RKO (cell line): ENCODE measurements at regions not wholly inside any gene's neighbourhood (a gene's known extent, or its start where the extent isn't known, plus 50 kb on each side); places are given as distances from the start of the nearest gene placed in this dataset.

ENCODE experiments used
- DNase-seq: peaks from one replicate; pipeline ENCODE4 v3.0.0-alpha.2; 2016; ENCODE audit warnings: low spot score

DNA sequence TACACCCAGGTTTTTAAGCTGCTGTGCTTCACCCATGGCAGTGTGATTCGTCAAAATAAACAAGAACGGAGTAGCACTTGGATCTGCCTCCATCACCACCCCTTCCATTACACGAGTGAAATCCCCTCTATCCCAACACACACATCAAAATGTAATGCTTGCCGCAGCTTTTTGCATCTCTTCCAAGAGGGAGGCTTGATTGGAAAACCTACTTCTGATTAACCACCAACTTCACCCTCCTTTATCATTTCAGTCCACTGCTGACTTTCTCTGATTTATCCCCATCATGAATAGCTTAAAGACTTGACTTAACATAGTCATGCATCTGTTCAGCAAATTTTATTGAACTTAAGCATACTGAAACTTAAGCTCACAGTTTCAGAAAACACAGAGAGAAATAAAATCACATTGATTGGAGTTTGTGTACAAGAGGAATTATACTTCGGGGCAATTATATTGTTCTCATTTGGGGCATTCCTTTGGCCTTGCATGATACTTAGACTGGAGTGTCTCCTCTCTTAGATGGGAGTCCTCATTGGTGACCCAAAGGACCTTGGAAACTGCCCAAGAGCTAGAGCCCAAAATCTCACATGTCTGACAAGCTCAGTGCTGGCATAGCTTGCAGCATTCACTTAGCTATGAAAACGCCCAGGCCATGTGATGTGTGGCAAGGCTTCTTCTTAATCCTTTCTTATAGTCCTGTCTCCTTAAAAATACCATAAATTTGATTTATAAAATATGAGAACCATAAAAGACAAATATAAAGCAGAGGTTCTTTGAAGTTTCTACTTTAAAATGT lies 124.3 kb upstream of the UMPS start:
- DNase-seq, result no peak

DNA sequence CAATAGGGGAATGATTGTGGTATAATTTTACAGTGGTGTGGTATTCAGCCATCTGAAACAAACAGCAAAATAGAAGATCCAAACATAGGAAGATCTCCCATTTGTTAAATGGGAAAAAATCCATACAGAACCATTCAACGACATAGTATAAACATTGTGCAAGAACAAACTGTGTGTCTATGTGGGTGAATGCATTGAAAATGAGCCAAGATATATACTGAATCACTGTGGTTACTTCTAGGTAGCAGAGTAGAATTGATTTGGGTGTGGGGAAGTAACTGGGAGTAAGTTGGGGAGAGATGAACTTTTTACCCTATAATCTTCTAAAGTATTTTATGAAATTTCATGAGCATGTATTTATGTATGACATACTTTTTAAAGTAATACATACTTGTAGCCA lies 123.1 kb upstream of the UMPS start:
- DNase-seq, result no peak

DNA sequence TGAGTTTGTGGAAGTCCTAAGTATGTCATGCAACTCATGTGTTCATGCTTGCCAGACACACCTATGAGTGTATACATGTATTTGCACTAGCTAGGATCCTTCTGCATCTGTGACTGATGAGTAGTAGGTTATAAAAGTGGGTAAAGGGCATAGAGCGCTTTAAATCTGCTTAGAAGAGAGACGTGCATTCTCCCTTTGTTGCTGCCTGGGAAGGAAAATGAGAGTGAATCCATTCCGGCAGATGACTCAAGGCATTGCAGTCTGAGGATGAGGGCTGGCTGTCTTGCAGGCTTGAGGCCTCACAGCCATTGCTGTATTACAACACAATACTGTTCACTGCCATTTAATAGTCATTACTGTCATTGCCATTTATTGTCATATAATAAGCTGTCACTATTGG lies 120.8 kb upstream of the UMPS start:
- DNase-seq, result no peak

GRCh38 chr3:124610130-124610529 lies 120.1 kb upstream of the UMPS start:
- DNase-seq, result no peak

GRCh38 chr3:124611520-124611919 lies 118.7 kb upstream of the UMPS start:
- DNase-seq, result no peak

DNA sequence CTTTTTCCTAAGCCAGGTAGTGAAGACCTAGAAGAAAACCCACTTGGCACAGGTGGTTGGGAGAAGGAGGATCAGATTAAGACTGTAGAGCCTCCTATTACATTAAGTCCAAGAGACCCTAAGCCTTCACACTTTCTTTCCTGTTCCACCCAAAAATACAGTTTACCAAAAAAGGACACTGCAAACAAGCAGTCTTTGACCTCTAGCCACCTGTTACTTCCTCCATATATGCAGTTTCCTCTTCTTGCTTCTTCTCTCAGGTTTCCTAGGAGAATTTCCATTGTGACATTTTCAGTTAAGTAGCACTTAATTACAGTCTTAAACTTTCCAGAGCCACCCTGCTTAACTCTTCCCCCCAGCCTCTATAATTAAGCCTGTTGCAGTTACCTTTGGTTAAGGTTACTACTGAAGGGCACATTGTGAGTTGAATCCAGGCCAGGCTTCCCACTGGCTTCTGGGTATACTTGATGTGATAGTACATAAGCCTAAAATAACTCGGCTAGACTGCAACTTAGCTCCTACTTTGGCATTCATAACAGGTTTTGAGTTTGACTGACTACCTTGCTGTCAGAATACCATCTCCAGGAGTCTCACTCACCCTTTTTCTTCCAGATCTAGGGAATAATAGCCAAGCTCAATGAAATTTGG lies 114.2 kb upstream of the UMPS start:
- no peak for DNase-seq

- no peak for DNase-seq
These were observed 113.1 kb upstream of the UMPS start for GRCh38 chr3:124617177-124617576.

DNA sequence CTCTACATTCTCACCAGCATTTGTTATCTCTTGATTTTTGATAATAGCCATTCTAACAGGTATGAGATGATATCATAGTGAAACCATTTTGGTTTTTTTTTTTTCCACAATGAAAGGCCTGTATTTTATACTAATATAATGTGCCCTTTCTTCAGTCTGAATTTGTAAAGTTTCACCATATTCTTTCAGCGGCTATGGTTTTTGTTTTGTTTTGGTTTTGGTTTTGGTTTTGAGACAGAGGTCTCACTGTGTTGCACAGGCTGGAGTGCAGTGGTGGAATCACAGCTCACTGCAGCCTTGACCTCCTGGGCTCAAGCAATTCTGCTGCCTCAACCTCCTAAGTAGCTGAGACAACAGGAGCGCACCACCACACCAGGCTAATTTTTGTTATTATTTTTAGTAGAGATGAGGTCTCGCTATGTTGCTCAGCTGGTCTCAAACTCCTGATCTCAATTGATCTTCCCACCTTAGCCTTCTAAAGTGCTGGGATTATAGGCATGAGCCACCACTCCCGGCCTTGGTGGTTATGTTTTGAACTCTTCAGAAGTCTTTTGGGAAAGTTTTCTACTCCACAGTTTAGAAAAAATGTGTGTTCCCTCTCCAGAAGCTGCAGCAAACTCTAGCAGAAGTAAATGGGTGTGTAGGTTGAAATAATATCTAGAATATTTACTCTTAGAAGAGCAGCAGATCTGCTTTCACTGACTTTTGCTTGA lies 110.2 kb upstream of the UMPS start:
- DNase-seq, result no peak

DNA sequence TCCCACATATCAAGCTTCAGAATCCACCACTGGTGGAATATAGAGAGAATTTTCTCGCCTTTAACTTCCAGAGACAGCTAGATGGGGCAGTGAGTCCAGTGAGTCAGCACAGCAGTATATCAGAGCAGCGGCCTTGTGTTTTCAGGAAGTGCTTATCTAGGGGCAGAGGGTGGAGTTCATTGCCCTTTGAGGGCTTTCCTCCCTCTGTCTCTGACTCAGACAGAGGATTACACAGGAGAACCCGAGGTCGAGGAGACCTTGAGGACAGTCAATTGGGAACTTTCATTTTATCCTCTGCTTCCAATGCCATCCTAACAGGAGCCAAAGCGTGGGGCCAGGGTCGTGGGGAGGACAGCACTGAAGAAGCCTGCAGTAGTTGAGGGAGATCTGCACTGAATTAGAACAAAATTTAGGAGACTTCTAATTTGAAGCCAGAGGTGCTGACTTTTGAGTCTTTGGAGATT lies 109.6 kb upstream of the UMPS start:
- DNase-seq, result peak; percentile 28

DNA sequence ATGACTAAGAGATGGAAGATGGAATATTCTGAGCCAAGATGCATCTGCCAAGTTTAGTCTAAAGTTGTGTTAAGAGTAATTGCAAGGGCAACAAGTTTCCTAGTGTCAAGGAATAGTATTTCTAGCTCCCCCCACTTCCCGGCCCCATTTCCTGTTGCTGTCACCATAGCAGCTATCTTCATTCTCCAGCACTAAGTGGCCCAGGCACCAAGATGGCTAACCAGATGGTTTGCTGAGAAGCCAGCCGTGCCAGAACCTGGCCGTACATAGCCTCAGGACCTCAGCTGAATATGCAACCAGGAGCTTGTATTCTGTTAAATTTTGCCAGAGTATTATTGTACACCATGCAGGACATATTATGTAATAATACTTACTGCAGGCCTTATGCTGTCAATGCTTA lies 108.8 kb upstream of the UMPS start:
- no peak for DNase-seq

DNA sequence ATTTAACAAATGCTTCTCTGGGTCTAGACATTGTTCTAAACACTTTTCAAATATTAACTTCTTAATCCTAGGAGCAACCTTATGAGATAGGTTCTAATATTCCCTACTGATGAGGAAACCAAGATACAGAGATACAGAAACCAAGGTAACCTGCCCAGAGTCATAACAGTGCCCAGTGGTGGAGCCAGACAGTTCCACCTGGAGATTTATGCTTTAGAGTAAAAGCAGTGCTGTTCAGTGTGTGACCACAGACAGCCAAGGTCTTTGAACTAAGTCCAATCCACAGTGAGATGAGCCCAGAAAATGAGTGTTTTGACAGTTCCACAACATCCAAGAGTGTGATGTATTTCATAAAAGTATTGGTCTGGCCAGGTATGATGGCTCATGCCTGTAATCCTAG lies 105.2 kb upstream of the UMPS start:
- DNase-seq, result no peak

- DNase-seq, result no peak
These were observed 102.7 kb upstream of the UMPS start for GRCh38 chr3:124627501-124627908.

DNA sequence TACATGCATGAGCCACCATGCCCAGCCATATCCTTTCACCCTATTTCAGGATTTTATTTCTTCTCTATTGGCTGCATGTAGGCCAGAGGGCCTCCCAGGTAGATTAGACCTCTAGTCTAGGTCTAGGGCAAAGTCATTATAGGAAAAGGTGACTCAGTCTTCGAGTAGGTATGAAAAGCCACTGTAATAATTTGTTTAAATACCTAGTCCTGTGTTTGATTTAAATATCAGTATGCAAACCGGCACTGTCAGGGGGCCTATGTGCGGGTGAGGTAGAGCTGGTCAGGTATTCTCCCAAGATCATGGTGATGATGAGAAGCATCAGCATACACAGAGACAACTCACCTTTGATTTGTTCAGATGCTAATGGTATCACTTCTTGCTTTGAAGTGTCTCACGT lies 101.4 kb upstream of the UMPS start:
- DNase-seq, result no peak

GRCh38 chr3:124629497-124629896 lies 100.8 kb upstream of the UMPS start:
- no peak for DNase-seq

DNA sequence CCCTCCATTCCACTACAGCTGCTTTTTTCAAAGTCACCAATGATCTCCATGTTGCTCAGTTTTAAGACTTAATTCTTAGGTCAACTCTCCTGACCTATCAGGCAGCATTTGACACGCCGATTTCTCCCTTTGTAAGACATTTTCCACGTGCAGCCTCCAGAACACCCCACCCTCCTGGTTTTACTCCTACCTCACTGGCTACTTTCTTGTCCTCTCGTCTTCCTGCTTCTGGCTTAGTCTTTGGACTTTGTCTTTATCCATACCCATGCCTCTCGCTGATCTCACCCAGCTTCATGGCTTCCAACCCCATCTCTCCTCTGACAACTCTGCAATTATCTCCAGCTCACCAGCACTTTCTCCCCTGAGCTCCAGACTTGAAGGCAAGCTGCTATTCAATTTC lies 99.3 kb upstream of the UMPS start:
- no peak for DNase-seq

DNA sequence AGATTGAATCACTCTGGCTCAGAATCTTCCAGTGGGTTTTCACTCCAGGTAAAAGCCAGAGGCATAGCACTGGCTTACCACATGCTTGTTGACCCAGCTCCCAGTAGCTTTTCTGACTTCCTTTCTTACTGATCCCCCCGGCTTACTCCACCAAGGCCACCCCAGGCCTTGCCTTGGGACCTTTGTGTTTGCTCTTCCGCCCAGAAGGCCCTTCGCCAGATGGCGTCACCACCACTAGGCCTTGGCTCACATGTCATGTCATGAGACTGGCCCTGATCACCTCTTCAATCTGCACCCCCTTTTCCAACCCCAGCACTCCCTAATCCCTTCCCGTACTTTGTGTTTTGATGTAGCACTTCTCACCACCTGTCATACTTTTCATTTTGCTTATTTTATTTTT lies 98.5 kb upstream of the UMPS start:
- no peak for DNase-seq

- DNase-seq, result no peak
These were observed 97.6 kb upstream of the UMPS start for GRCh38 chr3:124632566-124633140.

GRCh38 chr3:124633524-124633923 lies 96.7 kb upstream of the UMPS start:
- DNase-seq, result no peak

DNA sequence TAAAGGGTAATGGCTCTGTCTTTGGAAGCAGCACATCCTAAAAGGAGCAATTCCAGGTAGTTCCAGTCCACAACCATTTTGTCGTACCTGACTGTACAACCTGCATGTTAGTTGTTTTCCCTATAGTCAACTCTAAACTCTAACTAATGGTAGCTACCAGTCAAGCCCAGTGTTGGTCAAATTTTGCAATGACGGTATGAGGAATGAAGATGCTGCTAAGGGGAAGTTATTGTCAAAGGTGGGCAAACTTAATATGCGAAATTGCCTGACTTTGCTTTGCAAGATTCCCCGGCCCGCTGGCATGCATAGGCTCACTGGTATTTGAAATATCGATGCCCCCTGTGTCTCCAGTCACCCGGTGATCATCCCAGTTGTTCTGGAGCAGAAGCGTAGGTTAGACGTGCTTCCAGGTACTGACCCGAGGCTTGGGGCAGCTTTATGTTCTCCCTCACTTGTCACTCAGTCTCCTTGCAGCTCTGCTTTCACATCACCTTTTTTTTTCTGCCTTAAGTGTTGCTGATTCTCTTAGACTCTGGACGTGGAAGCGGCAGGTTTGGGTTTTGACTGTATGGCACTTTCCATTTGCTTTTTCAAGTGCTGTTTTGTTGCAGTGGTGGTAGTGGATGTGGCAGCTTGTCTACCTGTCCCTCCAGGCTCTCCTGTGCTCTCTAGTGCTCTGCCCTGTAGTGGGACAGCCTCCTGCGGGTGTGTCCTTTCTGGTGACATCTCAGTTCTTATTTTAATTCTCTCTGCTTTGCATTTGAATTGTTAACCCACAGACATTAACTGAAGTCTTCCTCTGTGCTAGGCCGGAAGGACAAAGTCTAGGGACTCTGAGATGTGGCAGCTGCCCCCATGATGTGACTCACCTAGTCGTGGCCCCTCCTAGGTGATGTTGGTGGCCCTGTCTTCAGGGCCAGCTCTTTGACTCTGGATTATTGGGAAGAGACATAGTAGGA lies 95.8 kb upstream of the UMPS start:
- DNase-seq, result no peak

GRCh38 chr3:124635169-124635539 lies 95.1 kb upstream of the UMPS start:
- DNase-seq, result no peak

DNA sequence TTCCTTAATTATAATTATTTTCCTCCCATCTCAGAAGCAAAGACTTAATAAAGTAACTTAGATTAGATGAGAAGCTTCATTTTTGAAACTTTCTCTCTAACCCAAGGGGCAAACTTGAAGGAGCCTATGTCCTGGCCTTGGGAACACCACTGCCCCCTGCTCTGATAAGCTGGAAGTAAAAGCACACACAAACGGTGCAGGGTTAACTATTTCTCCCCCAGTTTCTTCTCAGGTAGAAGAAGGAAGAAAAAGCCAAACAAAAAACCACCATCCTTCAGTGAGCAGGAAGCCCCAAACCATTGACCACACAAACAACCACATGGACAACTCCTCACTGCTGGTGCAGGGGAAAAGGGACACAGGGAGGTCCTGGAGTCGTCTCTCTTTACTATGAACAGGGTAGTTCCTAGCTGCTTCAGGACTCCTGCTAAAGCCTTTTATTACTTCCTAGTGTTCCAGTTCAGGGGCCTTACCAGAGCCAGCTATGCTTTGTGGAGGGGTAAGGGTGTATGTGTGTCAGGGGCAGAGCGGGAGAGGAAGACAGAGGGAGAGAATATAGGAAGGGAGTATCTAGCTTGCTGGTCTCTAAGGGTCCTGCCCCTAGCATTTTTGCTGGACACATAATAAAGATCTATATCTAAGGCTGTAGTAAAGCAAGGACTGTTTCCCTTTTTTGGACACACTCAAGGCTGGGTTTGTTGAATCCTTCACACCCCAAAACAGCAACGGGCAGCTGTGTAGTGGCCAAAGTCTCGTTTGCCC lies 94.0 kb upstream of the UMPS start:
- no peak for DNase-seq
